HepG2 (cell line): ENCODE measurements at regions not wholly inside any gene's neighbourhood (a gene's known extent, or its start where the extent isn't known, plus 50 kb on each side); places are given as distances from the start of the nearest gene placed in this dataset.

ENCODE experiments used
- EZH2 ChIP-seq: conservative IDR thresholded peaks from 2 replicates; pipeline ENCODE4 v1.6.1; 2012; ENCODE audit warnings: mild to moderate bottlenecking, low read depth, low read length, moderate library complexity
- HCFC1 ChIP-seq: fragments of 150-350 bp; IDR thresholded peaks from 2 replicates; pipeline ENCODE4 v1.6.1; 2014; ENCODE audit warnings: low read depth, low read length
- HDAC1 ChIP-seq: sonication (generic); formaldehyde crosslinking; IDR thresholded peaks from 2 replicates; pipeline ENCODE4 v1.5.1; 2020; ENCODE audit warnings: mild to moderate bottlenecking, missing genetic modification reagents
- HNRNPH1 ChIP-seq: fragments of 200-400 bp; formaldehyde crosslinking; optimal IDR thresholded peaks from 2 replicates; pipeline ENCODE3; 2017; ENCODE audit warnings: mild to moderate bottlenecking, low read depth, low read length
- POLR2A ChIP-seq, 2 experiments: IDR thresholded peaks; 2 replicates each; pipeline ENCODE4 v1.6.1; 2011; ENCODE audit warnings: low read depth in 2 of 2, low read length in 2 of 2, mild to moderate bottlenecking in 1 of 2, moderate library complexity in 1 of 2; ENCODE audit not compliant: insufficient read depth in 1 of 2
- RBAK ChIP-seq: sonication (generic); formaldehyde crosslinking; IDR thresholded peaks from 2 replicates; pipeline ENCODE4 v1.5.1; 2020; ENCODE audit warnings: mild to moderate bottlenecking, missing genetic modification reagents
- SSRP1 ChIP-seq: IDR thresholded peaks from 2 replicates; pipeline ENCODE4 v1.6.1; 2016; ENCODE audit warnings: control low read depth
- TP53 ChIP-seq: sonication (generic); formaldehyde crosslinking; conservative IDR thresholded peaks from 2 replicates; pipeline ENCODE4 v1.4.0; 2020; ENCODE audit warnings: missing genetic modification reagents
- ZNF350 ChIP-seq: sonication (generic); formaldehyde crosslinking; IDR thresholded peaks from 2 replicates; pipeline ENCODE4 v1.4.0; 2020; ENCODE audit warnings: mild to moderate bottlenecking, low read depth, missing genetic modification reagents, borderline replicate concordance
- ZNF552 ChIP-seq: sonication (generic); formaldehyde crosslinking; IDR thresholded peaks from 2 replicates; pipeline ENCODE4 v1.9.0; 2022; ENCODE audit warnings: missing genetic modification reagents, mild to moderate bottlenecking, borderline replicate concordance
- TF ChIP-seq, protein P1 (sequence below): sonication (generic); formaldehyde crosslinking; IDR thresholded peaks from 2 replicates; pipeline ENCODE4 v1.5.1; 2020; ENCODE audit warnings: missing genetic modification reagents, mild to moderate bottlenecking, borderline replicate concordance

DNA sequence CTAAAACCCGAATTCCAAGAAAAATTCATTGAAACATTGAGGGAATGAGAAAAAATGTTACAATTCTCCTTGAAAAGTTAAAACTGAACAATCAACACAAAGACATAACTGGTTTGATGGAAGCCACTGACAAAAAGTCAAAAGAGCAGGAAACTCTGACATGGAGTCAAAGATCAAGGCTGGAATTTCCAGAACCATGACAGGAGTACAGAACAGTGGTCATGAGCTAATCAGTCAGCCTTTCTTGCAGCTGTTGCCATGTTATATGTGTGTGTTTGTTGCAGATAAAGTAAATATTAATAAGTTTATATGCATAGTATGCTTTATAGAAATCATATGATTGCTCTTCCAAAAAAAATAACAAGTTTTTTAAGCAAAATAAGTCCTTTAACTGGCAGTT, 184.7 kb upstream of the HCCS start:
- TF ChIP-seq HNRNPH1: no peak
- TF ChIP-seq, protein P1, sequence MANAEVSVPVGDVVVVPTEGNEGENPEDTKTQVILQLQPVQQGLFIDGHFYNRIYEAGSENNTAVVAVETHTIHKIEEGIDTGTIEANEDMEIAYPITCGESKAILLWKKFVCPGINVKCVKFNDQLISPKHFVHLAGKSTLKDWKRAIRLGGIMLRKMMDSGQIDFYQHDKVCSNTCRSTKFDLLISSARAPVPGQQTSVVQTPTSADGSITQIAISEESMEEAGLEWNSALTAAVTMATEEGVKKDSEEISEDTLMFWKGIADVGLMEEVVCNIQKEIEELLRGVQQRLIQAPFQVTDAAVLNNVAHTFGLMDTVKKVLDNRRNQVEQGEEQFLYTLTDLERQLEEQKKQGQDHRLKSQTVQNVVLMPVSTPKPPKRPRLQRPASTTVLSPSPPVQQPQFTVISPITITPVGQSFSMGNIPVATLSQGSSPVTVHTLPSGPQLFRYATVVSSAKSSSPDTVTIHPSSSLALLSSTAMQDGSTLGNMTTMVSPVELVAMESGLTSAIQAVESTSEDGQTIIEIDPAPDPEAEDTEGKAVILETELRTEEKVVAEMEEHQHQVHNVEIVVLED: no peak
- no peak for TF ChIP-seq ZNF552 (CRISPR knock-in tag)
- TF ChIP-seq TP53 (CRISPR knock-in tag): no peak
- TF ChIP-seq HDAC1 (CRISPR knock-in tag): no peak
- no peak for TF ChIP-seq ZNF350 (CRISPR knock-in tag)
- TF ChIP-seq EZH2: no peak
- no peak for TF ChIP-seq HCFC1
- TF ChIP-seq POLR2A (IDR thresholded peaks at IDR 0.05; ENCODE audit: insufficient read depth in 1 of 2, low read depth in 2 of 2, low read length in 2 of 2): no peak
- TF ChIP-seq SSRP1 (CRISPR knock-in tag): no peak
- TF ChIP-seq RBAK (CRISPR knock-in tag): no peak
